Stimulated activated CD4-positive, alpha-beta T cell treated with anti-CD3 and anti-CD28 coated beads, Interleukin-1b, Interleukin-23, amount 100 ng/mL, for 1 hour (primary cell): ENCODE measurements at regions not wholly inside any gene's neighbourhood (a gene's known extent, or its start where the extent isn't known, plus 50 kb on each side); places are given as distances from the start of the nearest gene placed in this dataset.

Experiments
- DNase-seq, 2 donors: peaks; one replicate each; pipeline ENCODE4 v3.0.0-alpha.2; 2020; ENCODE audit warnings: low read depth in 2 of 2

DNA sequence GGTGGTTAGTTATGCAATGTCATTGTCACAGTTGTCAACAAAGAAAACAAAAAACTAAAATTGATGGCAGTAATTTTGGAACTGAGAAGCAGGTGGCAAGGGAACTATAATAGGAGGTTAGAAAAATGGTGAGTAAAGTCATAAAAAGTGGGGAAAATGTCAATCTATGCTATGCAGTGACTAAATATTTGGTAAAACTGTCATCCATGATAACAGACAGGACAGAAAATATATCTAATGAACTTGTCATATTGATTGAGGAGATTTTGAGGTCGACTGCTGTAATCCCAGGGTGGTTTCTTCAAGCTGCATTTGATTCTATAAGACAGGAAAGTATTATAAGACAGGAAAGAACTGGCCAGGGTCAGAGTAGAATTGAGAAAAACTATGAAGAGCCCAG, 998.4 kb downstream of the IGSF11 start:
- no peak for DNase-seq

DNA sequence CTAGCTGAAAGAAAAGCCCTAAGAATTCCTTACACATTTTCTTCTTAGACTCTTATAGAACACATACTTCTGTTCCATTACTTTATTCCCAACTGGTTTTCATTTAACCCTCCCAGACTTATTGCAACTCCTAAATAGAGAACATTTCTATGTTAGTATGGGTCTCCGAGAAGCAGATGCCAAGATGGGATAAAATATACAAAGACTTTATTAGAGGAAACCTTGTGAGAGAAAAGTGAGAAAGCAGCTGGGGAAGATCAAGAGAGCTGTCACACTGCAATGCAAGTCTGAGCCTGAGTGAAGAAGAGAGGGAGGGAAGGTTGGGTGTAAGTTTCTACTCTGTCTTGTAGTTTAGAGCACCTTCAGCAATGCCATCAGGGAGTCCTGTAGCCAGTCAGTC, 979.3 kb downstream of the IGSF11 start:
- no peak for DNase-seq

DNA sequence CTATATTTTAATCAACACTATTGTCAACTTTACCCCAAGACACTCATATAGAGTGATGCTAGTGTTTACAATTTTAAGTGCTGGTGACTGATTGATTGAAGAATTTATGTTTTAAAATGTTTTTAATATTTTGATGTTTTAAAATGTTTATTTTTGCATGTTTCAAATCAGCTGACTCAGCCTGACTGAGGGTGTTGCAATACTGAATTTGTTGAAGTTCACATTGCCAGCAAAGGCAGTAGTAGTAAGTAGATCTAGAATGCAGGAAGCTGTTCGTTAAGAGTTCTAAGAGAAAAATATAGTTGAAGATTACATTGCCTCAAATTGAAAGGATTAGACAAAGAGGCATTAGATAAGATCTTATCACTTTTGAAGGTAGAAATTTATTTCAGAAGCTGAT, 977.6 kb downstream of the IGSF11 start:
- no peak for DNase-seq

DNA sequence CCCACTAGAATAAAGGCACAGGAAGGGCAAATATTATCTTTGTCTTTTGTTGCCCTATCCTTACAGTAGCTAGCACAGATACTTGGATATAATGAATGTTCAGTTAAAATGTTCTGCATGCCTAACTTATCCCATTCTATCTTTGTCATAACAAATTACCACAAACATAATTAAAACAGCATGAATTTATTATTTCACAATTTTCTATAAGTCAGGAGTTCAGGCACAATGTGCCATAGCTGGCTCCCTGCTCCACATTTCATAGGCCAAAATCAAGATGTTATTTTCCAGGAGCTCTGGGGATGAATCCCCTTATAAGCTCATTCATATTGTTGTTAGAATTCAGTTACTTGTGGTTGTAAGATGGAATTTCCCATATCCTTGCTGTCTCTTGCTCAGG, 975.5 kb downstream of the IGSF11 start:
- no peak for DNase-seq

DNA sequence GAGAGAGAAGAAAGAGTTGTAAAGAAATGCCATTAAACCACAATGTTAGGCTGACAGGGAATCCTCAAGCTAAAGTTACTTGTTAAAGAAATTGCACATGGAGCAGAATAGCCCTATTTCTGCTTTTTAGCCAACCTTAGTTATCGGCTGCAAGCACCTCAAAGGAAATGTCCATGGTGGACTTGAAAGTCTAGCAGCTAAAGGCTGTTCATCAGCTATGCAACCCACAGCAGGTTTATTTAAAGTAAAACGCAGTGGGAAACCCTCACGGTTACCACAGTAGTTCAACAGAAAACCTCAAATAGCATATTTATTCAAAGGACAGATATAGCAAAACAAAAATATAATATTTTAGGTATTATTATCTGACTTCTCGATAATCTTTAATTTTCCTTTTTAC, 967.2 kb downstream of the IGSF11 start:
- DNase-seq = no peak

DNA sequence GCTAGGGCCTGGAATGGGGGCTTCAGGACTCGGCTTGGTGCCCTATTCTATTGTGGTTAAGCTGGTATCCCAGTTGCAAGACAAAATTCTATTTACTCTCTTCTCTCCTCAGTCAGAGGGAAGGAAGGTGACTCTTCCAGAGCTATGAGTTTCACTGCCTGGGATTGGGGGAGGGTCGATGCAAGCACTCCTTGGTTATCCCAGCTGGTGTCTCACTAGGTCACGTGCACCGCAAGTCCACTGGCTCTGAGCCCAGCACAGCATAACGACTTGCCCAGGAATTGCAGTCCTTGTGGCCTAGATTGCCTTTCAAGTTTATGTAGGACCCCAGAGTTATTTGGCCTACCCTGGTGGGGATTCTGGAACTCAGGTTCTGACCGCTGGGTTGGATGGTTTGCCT, 958.8 kb downstream of the IGSF11 start:
- no peak for DNase-seq

DNA sequence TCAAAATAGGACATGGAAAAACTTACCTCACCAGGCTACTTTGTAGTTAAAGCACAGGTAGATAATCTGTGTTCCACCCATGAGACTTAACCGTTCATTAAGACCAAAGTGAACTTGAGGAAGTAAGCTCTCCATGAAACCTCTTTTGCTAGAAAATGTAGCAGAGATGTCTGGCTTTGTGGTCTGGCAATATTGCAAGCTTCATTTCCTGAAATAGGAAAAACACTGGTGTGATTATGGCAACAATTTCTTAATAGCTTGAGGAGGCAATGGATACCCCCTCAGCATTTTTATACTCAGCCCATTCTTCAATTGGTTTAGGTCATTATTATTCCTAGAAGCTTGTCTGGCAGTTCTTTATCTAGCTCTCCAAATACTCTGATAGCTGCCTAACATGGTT, 957.3 kb downstream of the IGSF11 start:
- DNase-seq = no peak

DNA sequence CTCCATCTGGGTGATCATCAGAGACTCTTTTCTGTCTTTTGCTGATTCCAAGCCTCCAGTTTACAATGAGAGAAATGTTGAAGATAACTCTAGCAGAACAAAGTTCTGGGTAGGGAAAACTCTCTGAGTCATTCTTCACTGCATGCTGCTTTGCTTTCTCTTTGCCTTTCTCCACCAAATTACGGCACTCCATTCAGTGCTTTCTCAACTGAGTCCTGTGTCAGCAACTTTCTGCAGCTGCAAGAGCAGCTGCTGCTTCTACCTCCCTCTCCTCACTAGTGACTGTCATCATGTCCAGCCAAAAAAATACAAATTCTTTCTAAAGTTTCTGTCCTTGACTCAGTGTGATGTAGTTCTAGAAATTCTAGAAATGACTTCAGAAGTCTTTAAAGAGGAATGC, 953.8 kb downstream of the IGSF11 start:
- DNase-seq = no peak

DNA sequence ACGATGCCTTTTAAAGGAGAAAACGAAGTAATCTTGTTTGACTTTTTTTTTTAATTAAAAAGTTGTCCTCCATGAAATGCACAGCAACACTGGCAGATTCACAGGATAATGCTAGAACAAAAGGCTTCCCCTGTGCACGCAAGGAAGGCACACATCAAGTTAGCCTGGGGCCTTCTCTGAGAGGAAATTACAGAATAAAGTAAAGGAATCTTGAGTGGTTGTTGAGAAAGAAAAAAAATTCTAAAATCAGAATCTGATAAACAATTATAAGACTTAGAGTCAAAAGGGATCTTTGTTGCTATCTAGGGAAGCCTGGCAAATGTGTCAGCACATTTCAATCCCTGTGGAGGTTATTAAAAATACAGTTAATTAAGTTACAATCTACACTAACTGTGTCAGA, 946.0 kb downstream of the IGSF11 start:
- no peak for DNase-seq

DNA sequence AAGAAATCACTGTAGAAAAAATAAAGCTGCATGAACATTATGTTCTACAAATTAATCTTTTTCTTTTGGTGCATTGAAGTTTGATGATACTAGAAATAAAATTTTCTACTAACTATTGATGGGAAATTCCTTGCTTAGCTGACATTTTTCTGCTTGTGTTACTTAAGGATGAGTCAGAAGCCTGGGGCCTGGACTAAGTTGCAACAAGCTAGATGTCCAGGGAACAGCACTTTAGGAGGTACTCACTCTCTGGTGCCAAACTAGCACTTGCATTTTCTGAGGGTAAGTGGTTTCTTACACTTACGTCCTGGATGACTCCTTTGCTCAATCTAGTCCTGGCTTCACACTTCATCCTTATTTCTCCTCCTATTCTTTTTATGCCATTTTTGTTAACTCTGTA, 945.1 kb downstream of the IGSF11 start:
- DNase-seq = no peak

DNA sequence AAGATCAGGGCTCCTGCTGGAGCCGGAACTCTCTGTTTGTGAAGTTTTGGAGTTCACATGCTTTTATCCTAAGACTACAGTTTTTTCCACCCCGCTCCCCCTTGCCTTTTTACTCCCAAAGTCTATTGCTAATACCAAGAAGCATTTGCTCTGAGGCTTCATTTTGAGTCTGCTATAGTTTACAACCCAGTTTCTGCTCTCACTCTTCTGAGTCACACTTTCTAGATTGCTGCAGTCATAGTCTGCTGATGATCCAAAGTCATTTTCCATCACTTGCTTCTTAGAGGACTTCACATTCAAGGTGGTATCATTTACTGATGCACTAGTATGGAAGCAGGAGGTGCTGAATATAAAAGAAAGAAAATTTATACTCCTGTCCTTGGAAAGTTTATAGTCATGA, 937.4 kb downstream of the IGSF11 start:
- no peak for DNase-seq

DNA sequence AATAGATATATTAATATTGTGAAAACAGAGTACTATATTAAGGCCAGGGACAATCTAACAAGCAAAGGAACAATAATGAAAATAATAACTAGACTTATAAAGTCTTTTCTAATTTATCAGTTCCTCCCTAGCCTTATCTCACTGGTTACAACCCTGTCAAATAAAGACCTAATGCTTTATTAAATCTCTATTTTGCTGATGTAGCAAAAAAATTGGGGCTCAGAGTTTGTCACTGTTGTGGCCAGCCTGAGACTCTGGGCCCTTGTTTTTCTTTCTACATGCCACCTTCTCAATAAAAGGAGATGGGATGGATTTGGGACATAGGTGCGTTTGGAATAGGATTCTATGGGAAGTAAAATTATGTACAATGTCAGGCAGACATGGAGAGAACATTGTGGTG, 937.0 kb downstream of the IGSF11 start:
- no peak for DNase-seq

DNA sequence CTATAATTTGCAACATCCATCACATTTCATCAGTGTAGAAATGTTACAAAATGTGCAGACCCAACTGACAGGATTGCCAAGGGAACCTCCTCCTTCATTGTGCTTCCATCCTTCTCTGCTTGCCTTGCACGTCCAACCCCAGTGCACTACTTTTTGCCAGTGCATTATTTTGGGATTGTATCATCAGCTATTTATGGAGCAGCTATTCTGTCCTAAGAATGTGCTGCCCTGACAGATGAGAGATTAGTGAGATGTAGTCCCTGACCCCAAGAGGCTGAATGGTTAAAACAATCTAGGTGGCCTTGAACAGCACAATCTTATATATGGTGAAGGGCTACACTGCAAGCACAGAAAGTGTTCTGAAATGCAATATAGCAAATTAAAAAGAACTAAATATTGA, 935.8 kb downstream of the IGSF11 start:
- no peak for DNase-seq

DNA sequence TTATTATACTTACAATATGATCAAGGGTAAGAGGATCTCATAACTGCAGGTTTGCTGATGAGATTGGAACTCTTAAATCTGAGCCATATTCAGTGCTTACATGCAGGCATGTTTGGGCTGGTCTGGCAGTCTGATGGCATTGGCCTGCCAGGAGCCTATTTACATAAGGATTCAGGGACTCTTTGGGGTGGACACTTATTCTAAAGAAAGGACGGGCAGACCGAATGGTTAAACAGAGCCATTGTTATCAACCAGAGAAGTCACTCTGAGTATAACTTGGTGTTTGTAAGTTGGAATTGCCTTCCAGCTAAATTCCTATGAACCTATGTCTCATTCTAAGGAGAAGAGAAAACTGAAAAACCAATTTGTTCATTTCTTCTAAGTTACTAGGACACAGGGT, 932.8 kb downstream of the IGSF11 start:
- no peak for DNase-seq

DNA sequence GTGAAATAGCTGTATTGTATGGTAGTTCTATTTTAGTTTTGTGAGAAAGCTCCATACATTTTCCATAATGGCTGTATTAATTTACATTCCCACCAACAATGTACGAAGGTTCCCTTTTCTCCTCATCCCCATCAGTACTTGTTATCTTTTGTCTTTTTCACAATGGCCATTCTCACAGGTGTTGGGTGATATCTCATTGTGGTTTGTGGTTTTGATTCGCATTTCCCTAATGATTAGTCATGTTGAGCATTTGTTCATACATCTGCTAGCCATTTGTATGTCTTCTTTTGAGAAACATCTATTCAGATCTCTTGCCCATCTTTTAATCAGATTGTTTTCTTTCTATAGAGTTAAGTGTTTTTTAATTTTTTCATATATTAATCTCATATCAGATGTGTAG, 931.9 kb downstream of the IGSF11 start:
- DNase-seq = no peak

DNA sequence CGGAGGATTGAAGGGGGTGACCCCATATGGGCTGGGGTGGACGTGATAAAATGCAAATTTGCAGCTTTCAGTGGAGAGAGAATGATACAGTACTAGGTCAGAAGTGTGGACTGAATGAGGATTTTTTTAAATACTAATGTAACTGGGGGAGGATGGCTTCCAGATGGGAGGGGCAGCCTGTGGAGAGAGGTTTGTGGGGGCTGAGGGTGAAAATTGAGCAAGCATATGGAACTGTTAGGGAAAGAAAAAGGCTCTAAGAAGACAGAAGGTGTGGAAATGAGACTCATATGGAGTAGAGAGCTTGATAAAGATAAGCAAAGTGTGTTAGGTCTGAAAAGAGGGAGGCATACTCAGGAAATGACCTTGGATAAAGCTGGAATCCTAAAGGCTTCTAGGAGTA, 926.4 kb downstream of the IGSF11 start:
- DNase-seq = no peak

DNA sequence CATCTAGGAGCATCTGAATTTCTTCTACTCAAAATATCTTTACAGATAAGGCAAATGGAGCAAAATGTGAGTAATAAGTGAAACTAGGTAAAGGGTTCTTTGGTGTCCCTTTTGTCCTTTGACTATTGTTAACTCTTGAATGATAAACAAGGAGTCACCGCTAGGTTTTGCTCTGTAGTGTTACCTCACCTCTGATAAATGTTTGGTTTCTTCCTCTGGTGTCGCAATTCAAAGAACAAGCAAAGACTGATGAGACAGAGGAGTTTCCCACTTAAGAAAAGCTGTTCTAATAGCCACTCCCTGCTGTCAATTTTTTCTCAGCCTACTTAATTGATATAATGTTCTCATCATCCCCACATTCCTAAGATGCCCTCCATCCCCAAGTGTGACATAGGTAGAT, 925.9 kb downstream of the IGSF11 start:
- no peak for DNase-seq

DNA sequence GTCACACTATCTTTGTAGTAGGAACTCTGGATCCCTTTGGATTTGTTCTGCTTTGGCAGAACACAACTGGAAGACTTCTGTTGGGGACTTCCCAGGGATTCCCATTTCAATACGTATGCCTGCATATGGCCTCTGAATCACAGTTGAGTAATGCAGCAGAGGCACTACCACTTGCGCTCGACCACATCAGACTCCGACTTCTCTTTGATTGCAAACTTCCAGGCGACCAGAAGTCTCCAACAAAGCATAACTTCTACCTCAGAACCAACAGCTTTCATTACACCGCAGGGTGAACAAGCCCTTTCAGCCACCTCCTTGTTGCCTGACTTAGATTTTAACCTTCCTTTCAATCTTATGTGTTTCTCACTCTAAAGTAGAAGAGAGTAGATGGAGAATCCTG, 924.4 kb downstream of the IGSF11 start:
- no peak for DNase-seq

DNA sequence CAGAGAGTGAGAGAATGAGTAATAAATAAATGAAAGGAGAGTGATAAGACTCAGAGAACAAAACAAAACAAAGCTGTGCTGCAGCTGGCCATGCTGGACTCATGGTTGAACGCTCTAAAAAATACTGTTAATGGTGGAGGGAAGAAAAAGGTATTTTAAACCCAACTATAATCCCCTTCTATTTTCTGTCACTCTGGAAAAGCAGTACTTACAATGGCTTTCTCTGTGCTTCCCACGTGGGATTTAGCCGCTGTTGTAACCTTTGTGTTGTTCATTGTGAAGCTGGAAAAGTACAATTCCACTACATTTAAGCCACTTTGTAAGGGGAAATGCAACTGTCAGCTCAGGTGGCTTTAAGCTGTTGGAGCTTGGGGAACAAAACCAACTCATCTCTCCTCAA, 917.7 kb downstream of the IGSF11 start:
- no peak for DNase-seq

DNA sequence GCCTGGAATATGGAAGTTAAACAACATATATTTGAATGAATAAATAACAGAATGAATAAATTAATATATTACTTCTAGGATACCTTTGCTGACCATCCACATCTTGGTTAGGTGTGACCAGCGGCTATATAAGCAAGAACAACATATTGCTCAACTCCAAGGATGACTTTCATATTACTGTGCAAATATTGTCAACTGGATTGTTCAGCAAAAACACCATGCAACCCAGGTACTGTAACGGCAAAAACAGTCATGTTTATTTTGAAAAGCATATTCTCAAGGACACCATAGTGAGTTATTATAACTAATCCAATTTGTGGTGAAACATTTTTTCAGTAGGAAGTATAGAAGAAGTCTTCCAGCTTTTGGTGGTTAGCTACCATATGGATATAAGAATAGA, 907.9 kb downstream of the IGSF11 start:
- no peak for DNase-seq

DNA sequence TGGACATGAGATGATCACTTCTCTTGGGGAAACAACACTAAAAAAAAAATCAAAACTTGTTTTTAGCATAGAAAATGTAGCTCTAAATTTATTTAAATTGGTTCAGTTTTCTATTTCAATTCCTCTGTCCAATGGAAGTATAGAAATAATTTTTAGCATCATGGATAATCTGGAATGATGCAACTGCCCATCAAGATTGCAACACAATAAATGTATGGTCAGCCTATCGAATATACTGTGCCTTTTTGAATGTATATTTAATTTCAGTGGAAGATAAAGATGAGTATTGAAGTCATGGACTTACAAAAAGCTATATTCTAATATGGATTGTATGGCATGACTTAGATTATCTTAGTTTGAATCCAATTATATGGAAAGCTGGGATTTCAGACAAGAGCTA, 906.7 kb downstream of the IGSF11 start:
- DNase-seq = no peak

DNA sequence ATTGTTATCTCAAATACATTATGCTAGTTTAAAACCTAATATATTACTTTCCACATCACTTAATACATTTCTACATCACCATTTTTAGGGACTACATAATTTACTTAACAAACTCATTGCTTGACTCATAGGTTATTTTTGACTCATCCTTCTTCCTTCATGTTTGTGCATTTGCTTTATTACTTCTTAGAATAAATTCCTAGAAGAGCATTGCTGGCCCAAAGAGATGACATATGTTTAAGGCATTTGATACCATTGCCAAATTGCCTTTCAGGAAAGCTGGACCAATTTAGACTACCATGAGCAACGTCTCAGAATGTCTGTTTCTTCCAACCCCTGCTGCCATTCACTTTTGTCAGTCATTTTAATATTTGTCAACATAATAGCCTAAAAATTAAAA, 905.8 kb downstream of the IGSF11 start:
- no peak for DNase-seq

DNA sequence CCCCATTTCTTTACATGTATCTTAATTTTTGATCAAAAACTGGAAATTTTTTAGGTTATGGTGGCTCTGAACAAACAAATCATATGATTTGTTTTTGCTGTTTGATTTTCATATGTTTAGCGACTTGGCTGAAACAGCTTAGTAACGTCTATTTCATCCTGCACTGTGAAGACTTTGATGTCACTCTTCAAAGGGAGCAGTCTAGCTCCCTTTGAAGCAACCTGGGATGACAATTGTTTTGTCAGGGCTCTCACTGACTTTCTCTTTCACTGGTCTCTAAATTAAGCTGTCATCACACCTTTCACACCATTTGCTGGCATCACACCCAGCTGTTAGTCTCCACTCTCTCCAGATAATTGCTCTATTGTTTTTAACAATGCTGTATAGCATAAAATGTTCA, 896.9 kb downstream of the IGSF11 start:
- DNase-seq = no peak

DNA sequence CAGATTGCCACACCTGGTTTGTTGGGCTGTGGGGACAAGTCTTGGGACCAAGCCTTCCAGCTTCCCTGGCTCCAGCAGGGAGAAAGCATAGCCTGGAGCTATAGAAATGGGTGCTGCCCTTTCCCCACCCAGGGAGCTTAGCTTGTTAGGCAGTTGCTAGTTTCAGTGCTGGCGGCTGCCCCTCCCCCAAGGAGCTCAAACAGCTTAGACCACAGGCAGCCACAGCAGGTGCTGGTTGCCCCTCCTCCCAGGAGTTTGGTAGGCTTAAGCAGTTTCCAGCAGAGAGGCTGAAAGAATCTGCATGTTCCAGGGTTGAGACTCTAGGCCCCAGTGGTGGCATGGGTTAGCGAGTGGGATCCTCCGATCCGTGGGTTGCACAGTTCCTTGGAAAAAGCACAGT, 889.7 kb downstream of the IGSF11 start:
- DNase-seq = no peak

DNA sequence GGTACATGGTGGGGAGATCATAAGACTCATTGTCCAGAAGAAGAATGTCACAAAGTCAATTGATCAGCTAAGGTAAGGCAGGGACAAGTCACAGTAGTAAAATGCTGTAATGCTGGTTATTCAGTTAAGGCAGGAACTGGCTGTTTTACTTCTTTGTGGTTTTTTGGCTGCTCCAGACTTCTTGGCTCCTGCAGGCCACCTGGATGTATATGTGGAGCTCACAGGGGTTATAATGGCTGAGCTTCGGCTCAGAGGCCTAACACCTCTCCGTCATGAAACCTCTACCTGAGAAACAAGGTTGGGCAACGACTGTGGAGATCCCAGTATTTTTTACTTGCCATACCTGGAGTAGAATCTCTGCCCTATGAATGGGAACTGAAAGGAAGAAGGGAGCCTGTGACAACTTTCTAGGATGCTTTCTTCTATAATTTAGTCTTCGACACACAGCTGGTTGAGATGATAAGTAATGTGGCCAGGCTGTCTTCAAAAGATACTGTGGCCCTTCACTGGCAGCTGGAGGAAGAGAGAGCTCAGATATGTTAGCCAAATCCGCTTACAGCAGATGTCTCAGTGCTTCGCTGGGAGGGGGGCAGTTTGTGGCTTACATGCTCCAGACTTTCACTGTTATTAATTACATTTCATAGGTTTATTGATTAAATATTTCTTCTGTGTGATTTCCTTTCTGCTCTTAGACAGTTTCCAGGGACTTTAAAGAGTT, 887.8 kb downstream of the IGSF11 start:
- DNase-seq = no peak
